NCI-H128 (cell line): ENCODE measurements at regions not wholly inside any gene's neighbourhood (a gene's known extent, or its start where the extent isn't known, plus 50 kb on each side); places are given as distances from the start of the nearest gene placed in this dataset.
"Not testable (repeated sequence)": the region's sequence is repeated elsewhere in the genome, so short reads cannot be mapped to it uniquely, and the experiment has no call there.

ENCODE experiments used
- DNase-seq: peaks from one replicate; lab custom pipeline; 2025; ENCODE audit not compliant: unreplicated experiment; lab: John Stamatoyannopoulos, UW

- no peak for DNase-seq
Observed at GRCh38 chr19:20482721-20483120, 82.9 kb downstream of the ZNF737 start.

GRCh38 chr19:20481736-20482135 is 83.8 kb downstream of the ZNF737 start:
- no peak for DNase-seq

- DNase-seq: no peak
Observed at GRCh38 chr19:20479483-20479882, 86.1 kb downstream of the ZNF737 start.

- no peak for DNase-seq
Observed at GRCh38 chr19:20478936-20479335, 86.6 kb downstream of the ZNF737 start.

- DNase-seq: no peak
Observed at GRCh38 chr19:20472854-20473253, 92.7 kb downstream of the ZNF737 start.

GRCh38 chr19:20471431-20471830 is 94.2 kb downstream of the ZNF737 start:
- DNase-seq: no peak

- DNase-seq: no peak
Observed at GRCh38 chr19:20470345-20471135, 95.0 kb downstream of the ZNF737 start.

GRCh38 chr19:20466638-20466990 is 99.0 kb downstream of the ZNF737 start:
- not testable (repeated sequence) for DNase-seq

GRCh38 chr19:20465922-20466637 is 99.5 kb downstream of the ZNF737 start:
- not testable (repeated sequence) for DNase-seq

GRCh38 chr19:20453425-20453935 is 112.1 kb downstream of the ZNF737 start:
- DNase-seq: no peak

- DNase-seq: no peak
Observed at GRCh38 chr19:20444202-20444885, 121.2 kb downstream of the ZNF737 start.

- DNase-seq: not testable (repeated sequence)
Observed at GRCh38 chr19:20432266-20432842, 133.2 kb downstream of the ZNF737 start.

GRCh38 chr19:20431826-20432225 is 133.8 kb downstream of the ZNF737 start:
- DNase-seq: no peak

GRCh38 chr19:20423381-20424197 is 142.0 kb downstream of the ZNF737 start:
- DNase-seq: no peak

- DNase-seq: no peak
Observed at GRCh38 chr19:20422216-20423205, 143.1 kb downstream of the ZNF737 start.

- no peak for DNase-seq
Observed at GRCh38 chr19:20416661-20417060, 148.9 kb downstream of the ZNF737 start.

- no peak for DNase-seq
Observed at GRCh38 chr19:20414120-20414519, 151.5 kb downstream of the ZNF737 start.

GRCh38 chr19:20413705-20414104 is 151.9 kb downstream of the ZNF737 start:
- no peak for DNase-seq

- DNase-seq: no peak
Observed at GRCh38 chr19:20412846-20413245, 152.7 kb downstream of the ZNF737 start.
